AG09319 (cell line): ENCODE measurements at regions not wholly inside any gene's neighbourhood (a gene's known extent, or its start where the extent isn't known, plus 50 kb on each side); places are given as distances from the start of the nearest gene placed in this dataset.

Experiments used
- DNase-seq: peaks from one replicate; pipeline ENCODE4 v3.0.0-alpha.2; 2010; ENCODE audit warnings: low read depth; ENCODE audit errors: extremely low read depth
- CTCF ChIP-seq: IDR thresholded peaks from 2 replicates; pipeline ENCODE4 v1.5.1; 2011; ENCODE audit warnings: low read depth, mild to moderate bottlenecking, inconsistent platforms, low read length, moderate library complexity

- TF ChIP-seq CTCF, result no peak
- no peak for DNase-seq
Measured at GRCh38 chr3:68004091-68004490, 349.7 kb upstream of the SUCLG2 start.

GRCh38 chr3:67998281-67998680 lies 343.9 kb upstream of the SUCLG2 start:
- DNase-seq, result no peak
- TF ChIP-seq CTCF, result no peak

- no peak for TF ChIP-seq CTCF
Measured at GRCh38 chr3:67995206-67995605, 340.8 kb upstream of the SUCLG2 start.

GRCh38 chr3:67986706-67987105 lies 332.3 kb upstream of the SUCLG2 start:
- no peak for DNase-seq
- no peak for TF ChIP-seq CTCF

More at GRCh38 chr3:67995206-67995605, 340.8 kb upstream of the SUCLG2 start:
- no peak for DNase-seq

GRCh38 chr3:67983166-67983565 lies 328.8 kb upstream of the SUCLG2 start:
- TF ChIP-seq CTCF, result no peak
- no peak for DNase-seq

GRCh38 chr3:67981077-67981476 lies 326.7 kb upstream of the SUCLG2 start:
- DNase-seq, result no peak
- no peak for TF ChIP-seq CTCF

GRCh38 chr3:67979342-67979741 lies 324.9 kb upstream of the SUCLG2 start:
- DNase-seq, result no peak
- TF ChIP-seq CTCF, result no peak
